SK-N-SH (cell line): ENCODE measurements at regions not wholly inside any gene's neighbourhood (a gene's known extent, or its start where the extent isn't known, plus 50 kb on each side); places are given as distances from the start of the nearest gene placed in this dataset.

Source experiments
- CTCF ChIA-PET: fragments of 300-600, 350-600 bp; formaldehyde crosslinking; extraction: SDS; loops from one replicate; lab custom pipeline; 2021; lab: Yijun Ruan, JAX
- POLR2A ChIA-PET: fragments of 350-600 bp; sonication (Branson Sonifier 250); formaldehyde crosslinking; extraction: SDS; loops from one replicate; lab custom pipeline; 2020; ENCODE audit warnings: antibody characterized with exemption, inconsistent platforms; lab: Yijun Ruan, JAX
- DNase-seq: peaks from one replicate; pipeline ENCODE4 v3.0.0; 2012
- H2AFZ ChIP-seq: fragments of 200-600 bp; sonication (generic); 2 replicates; pipeline ENCODE4 v1.8.1; 2016; ENCODE audit warnings: antibody characterized with exemption, mild to moderate bottlenecking, low read depth
- H3F3A ChIP-seq: fragments of 200-600 bp; sonication (generic); replicated peaks from 2 replicates; pipeline ENCODE3; 2016; ENCODE audit warnings: antibody characterized with exemption, mild to moderate bottlenecking; ENCODE audit not compliant: insufficient read depth
- H3K27ac ChIP-seq, 2 experiments: fragments of 200-500 bp in 1 of 2; fragments of 200-600 bp in 1 of 2; sonication (Bioruptor generic) in 1 of 2; sonication (generic), shearing (Covaris generic) in 1 of 2; 2 replicates each; pipeline versions ENCODE4 v1.5.1 to v1.6.1; 2014 to 2016; ENCODE audit warnings: low read depth in 2 of 2, inconsistent platforms in 1 of 2, low read length in 1 of 2, mild to moderate bottlenecking in 1 of 2, mixed read lengths in 1 of 2
- H3K27me3 ChIP-seq: fragments of 200-600 bp; sonication (generic), shearing (Covaris generic); 2 replicates; pipeline ENCODE4 v1.6.1; 2016; ENCODE audit warnings: mixed run types; ENCODE audit not compliant: insufficient read depth
- H3K36me3 ChIP-seq, 2 experiments: fragments of 200-500 bp in 1 of 2; fragments of 200-600 bp in 1 of 2; sonication (Bioruptor generic) in 1 of 2; sonication (generic) in 1 of 2; replicated peaks in 1 of 2; 2 replicates each; pipeline versions ENCODE3 to v1.5.1; 2014 to 2016; ENCODE audit warnings: low read length in 1 of 2, mild to moderate bottlenecking in 1 of 2; ENCODE audit not compliant: insufficient read depth in 2 of 2, control insufficient read depth in 1 of 2
- H3K4me1 ChIP-seq, 2 experiments: fragments of 200-500 bp in 1 of 2; fragments of 200-600 bp in 1 of 2; sonication (Bioruptor generic) in 1 of 2; sonication (generic), shearing (Covaris generic) in 1 of 2; 2 replicates each; pipeline versions ENCODE4 v1.5.1 to v1.6.1; 2014 to 2016; ENCODE audit warnings: low read depth in 1 of 2, low read length in 1 of 2, mixed run types in 1 of 2; ENCODE audit not compliant: insufficient read depth in 2 of 2, control insufficient read depth in 1 of 2
- H3K4me2 ChIP-seq: fragments of 200-600 bp; sonication (generic), shearing (Covaris generic); 2 replicates; pipeline ENCODE4 v1.6.1; 2017; ENCODE audit warnings: mixed run types
- H3K4me3 ChIP-seq, 2 experiments: fragments of 200-500 bp in 1 of 2; fragments of 200-600 bp in 1 of 2; sonication (Bioruptor generic) in 1 of 2; sonication (generic), shearing (Covaris generic) in 1 of 2; 2 replicates each; pipeline versions ENCODE4 v1.5.1 to v1.8.1; 2014 to 2016; ENCODE audit warnings: low read depth in 2 of 2, inconsistent platforms in 1 of 2, low read length in 1 of 2, mild to moderate bottlenecking in 1 of 2, mixed read lengths in 1 of 2, moderate library complexity in 1 of 2
- H3K79me2 ChIP-seq: fragments of 200-600 bp; sonication (generic); 2 replicates; pipeline ENCODE4 v1.8.1; 2017; ENCODE audit warnings: mild to moderate bottlenecking; ENCODE audit not compliant: insufficient read depth
- H3K9ac ChIP-seq: fragments of 200-600 bp; sonication (generic); 2 replicates; pipeline ENCODE4 v1.6.1; 2017; ENCODE audit warnings: mixed run types
- H3K9me2 ChIP-seq: fragments of 200-600 bp; sonication (generic); 2 replicates; pipeline ENCODE4 v1.6.1; 2017; ENCODE audit warnings: mixed run types
- H3K9me3 ChIP-seq: fragments of 200-600 bp; sonication (generic); 2 replicates; pipeline ENCODE4 v1.6.1; 2017; ENCODE audit warnings: mixed run types, mild to moderate bottlenecking, moderate library complexity
- H4K20me1 ChIP-seq: fragments of 200-600 bp; sonication (generic); 2 replicates; pipeline ENCODE4 v1.6.1; 2017; ENCODE audit warnings: mild to moderate bottlenecking, mixed run types; ENCODE audit not compliant: insufficient read depth
- CHD2 ChIP-seq: fragments of 150-350 bp; IDR thresholded peaks from 2 replicates; pipeline ENCODE4 v1.6.1; 2018; ENCODE audit warnings: low read length; ENCODE audit not compliant: partially characterized antibody
- FOSL2 ChIP-seq: IDR thresholded peaks from 2 replicates; pipeline ENCODE4 v1.4.0; 2012; ENCODE audit warnings: low read depth, mild to moderate bottlenecking, moderate library complexity, borderline replicate concordance
- FOXJ3 ChIP-seq: sonication (generic); formaldehyde crosslinking; IDR thresholded peaks from 2 replicates; pipeline ENCODE4 v1.5.1; 2020; ENCODE audit warnings: mild to moderate bottlenecking, missing genetic modification reagents
- FOXM1 ChIP-seq: IDR thresholded peaks from 2 replicates; pipeline ENCODE4 v1.4.0; 2012; ENCODE audit warnings: low read depth, mild to moderate bottlenecking
- GABPA ChIP-seq: IDR thresholded peaks from 2 replicates; pipeline ENCODE4 v1.4.0; 2012; ENCODE audit warnings: low read depth, mild to moderate bottlenecking
- GATA2 ChIP-seq: sonication (generic); formaldehyde crosslinking; IDR thresholded peaks from 2 replicates; pipeline ENCODE4 v1.5.0; 2020; ENCODE audit warnings: mild to moderate bottlenecking, missing genetic modification reagents
- JUND ChIP-seq: IDR thresholded peaks from 2 replicates; pipeline ENCODE4 v1.4.0; 2012
- MEF2A ChIP-seq: IDR thresholded peaks from 2 replicates; pipeline ENCODE4 v1.4.0; 2012; ENCODE audit warnings: low read depth, borderline replicate concordance
- POLR2AphosphoS5 ChIP-seq: IDR thresholded peaks from 2 replicates; pipeline ENCODE4 v1.6.1; 2012; ENCODE audit warnings: low read depth, low read length
- RCOR1 ChIP-seq: fragments of 150-350 bp; IDR thresholded peaks from 2 replicates; pipeline ENCODE4 v1.6.1; 2017; ENCODE audit warnings: antibody characterized with exemption, low read length
- REST ChIP-seq: IDR thresholded peaks from 2 replicates; pipeline ENCODE4 v1.6.1; 2012; ENCODE audit warnings: mild to moderate bottlenecking, low read depth, low read length, moderate library complexity
- RXRA ChIP-seq: IDR thresholded peaks from 2 replicates; pipeline ENCODE4 v1.4.0; 2012; ENCODE audit warnings: low read depth, mild to moderate bottlenecking, borderline replicate concordance
- SMC3 ChIP-seq: IDR thresholded peaks from 2 replicates; pipeline ENCODE4 v1.6.1; 2012; ENCODE audit warnings: low read depth, low read length, improper control_type of control experiment
- TCF12 ChIP-seq: IDR thresholded peaks from 2 replicates; pipeline ENCODE4 v1.4.0; 2012
- YY1 ChIP-seq: IDR thresholded peaks from 2 replicates; pipeline ENCODE4 v1.4.0; 2012; ENCODE audit warnings: low read depth, mild to moderate bottlenecking
- WGBS: methylation state at CpG from one replicate; pipeline ENCODE4 v1.1.6; 2017; ENCODE audit warnings: low lambda C conversion rate; 5-methylcytosine and 5-hydroxymethylcytosine counted together
- TF ChIP-seq, protein P1 (sequence below): fragments of 150-350 bp; IDR thresholded peaks from 2 replicates; pipeline ENCODE4 v1.6.1; 2017; ENCODE audit warnings: antibody characterized with exemption, low read length, low read depth, borderline replicate concordance
- TF ChIP-seq, protein P2 (sequence below): IDR thresholded peaks from 2 replicates; pipeline ENCODE4; 2012

DNA sequence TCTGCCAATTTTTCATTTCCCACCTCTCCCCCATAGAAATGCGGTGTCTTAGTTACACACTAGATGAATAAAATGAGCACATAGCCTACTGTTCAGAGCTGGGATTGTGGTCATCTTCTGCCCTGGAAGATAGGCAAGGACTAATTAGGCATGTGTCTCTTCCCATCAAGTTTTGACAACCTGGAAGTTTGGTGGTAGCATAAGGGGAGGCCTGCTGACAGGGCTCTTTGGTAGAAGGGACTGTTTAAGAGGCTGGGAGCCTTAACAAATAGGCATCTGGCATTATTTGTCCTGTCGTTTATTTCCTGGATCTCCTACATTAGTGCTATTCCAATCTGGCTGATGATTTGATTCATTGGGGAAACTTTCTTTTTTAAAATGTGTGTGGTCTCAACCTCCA is 512.3 kb downstream of the ZNF385D start:
- H3K4me1 ChIP-seq: no peaks in the 10 kb centered on the region
- no peaks in the 10 kb centered on the region for H4K20me1 ChIP-seq
- H2AFZ ChIP-seq: no peak overlapping the region
- H3K9ac ChIP-seq: no peak overlapping the region
- no peaks in the 10 kb centered on the region for H3F3A ChIP-seq
- H3K79me2 ChIP-seq: no peaks in the 10 kb centered on the region
- ChIA-PET CTCF (no interaction called here), POLR2A (no interaction called here)
- H3K36me3 ChIP-seq: no peaks in the 10 kb centered on the region
- DNase-seq: no peak
- no peaks in the 10 kb centered on the region for H3K27me3 ChIP-seq
- no peak overlapping the region for H3K4me3 ChIP-seq
- no peak overlapping the region for H3K27ac ChIP-seq
- TF ChIP-seq JUND (no peak), FOXM1 (no peak), GABPA (no peak), MEF2A (no peak), REST (no peak), YY1 (no peak), TCF12 (no peak), FOXJ3 (CRISPR knock-in tag) (no peak), CHD2 (no peak), RXRA (no peak), SMC3 (no peak), POLR2AphosphoS5 (no peak), FOSL2 (no peak)
- no peak overlapping the region for H3K4me2 ChIP-seq
- no peaks in the 10 kb centered on the region for H3K9me3 ChIP-seq
- WGBS: 71% methylated on average over 2 of the region's 2 CpGs
- no peaks in the 10 kb centered on the region for H3K9me2 ChIP-seq

DNA sequence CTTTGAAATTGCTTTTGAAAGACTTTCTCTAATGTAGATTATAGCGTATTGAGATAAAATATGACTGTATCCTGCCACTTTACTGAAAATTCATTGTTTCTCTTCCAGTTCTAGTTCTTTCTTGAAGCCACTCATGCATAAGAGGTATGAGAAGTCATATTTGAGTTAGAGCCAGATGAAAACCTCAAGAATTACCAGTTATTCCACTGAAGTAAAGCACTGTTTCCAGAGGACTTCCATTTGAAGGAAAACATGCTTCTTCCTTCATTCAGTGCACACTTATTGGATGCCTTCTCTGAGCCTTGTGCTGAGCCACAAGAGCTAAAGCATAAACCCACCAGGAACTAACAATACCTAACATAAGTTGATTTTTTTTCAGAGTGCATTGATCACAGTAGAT is 513.4 kb downstream of the ZNF385D start:
- H3K9me2 ChIP-seq: no peaks in the 10 kb centered on the region
- 32% methylated on average over 1 of the region's 1 CpG for WGBS
- ChIA-PET CTCF (no interaction called here), POLR2A (no interaction called here)
- no peaks in the 10 kb centered on the region for H3F3A ChIP-seq
- no peak overlapping the region for H2AFZ ChIP-seq
- H3K27me3 ChIP-seq: no peaks in the 10 kb centered on the region
- no peaks in the 10 kb centered on the region for H3K36me3 ChIP-seq
- no peak overlapping the region for H3K4me3 ChIP-seq
- H3K79me2 ChIP-seq: no peaks in the 10 kb centered on the region
- TF ChIP-seq GATA2: no peak
- no peak for TF ChIP-seq RCOR1
- TF ChIP-seq, protein P1, sequence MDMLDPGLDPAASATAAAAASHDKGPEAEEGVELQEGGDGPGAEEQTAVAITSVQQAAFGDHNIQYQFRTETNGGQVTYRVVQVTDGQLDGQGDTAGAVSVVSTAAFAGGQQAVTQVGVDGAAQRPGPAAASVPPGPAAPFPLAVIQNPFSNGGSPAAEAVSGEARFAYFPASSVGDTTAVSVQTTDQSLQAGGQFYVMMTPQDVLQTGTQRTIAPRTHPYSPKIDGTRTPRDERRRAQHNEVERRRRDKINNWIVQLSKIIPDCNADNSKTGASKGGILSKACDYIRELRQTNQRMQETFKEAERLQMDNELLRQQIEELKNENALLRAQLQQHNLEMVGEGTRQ: no peak
- TF ChIP-seq FOXM1: no peak
- TF ChIP-seq, protein P2, sequence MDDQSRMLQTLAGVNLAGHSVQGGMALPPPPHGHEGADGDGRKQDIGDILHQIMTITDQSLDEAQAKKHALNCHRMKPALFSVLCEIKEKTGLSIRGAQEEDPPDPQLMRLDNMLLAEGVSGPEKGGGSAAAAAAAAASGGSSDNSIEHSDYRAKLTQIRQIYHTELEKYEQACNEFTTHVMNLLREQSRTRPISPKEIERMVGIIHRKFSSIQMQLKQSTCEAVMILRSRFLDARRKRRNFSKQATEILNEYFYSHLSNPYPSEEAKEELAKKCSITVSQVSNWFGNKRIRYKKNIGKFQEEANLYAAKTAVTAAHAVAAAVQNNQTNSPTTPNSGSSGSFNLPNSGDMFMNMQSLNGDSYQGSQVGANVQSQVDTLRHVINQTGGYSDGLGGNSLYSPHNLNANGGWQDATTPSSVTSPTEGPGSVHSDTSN: no peak
- no peak overlapping the region for H3K4me2 ChIP-seq
- no peaks in the 10 kb centered on the region for H3K4me1 ChIP-seq
- H3K9me3 ChIP-seq: no peaks in the 10 kb centered on the region
- no peak for DNase-seq
- no peak overlapping the region for H3K9ac ChIP-seq
- H4K20me1 ChIP-seq: no peaks in the 10 kb centered on the region
- H3K27ac ChIP-seq: no peak overlapping the region
